HepG2 (cell line): ENCODE measurements at regions not wholly inside any gene's neighbourhood (a gene's known extent, or its start where the extent isn't known, plus 50 kb on each side); places are given as distances from the start of the nearest gene placed in this dataset.

Experiments used
- ATAC-seq: fragments of 200-7000 bp; cut with Tn5 transposase; 3 replicates; pipeline ENCODE4 v1.9.1; 2020; ENCODE audit warnings: mild to moderate bottlenecking, moderate library complexity
- BruUV-seq: library from RNA; stranded (reverse); fragments of 400-500 nt; replicated peaks from 2 replicates; lab custom pipeline; 2021; lab: Mats Ljungman, UMichigan
- CTCF ChIA-PET: fragments of 300-600 bp; formaldehyde crosslinking; extraction: SDS; loops from one replicate; lab custom pipeline; 2021; ENCODE audit warnings: low total read pairs, inconsistent platforms, low intra/inter-chr PET ratio; lab: Yijun Ruan, JAX
- POLR2A ChIA-PET: fragments of 350-600 bp; sonication (Branson Sonifier 250); formaldehyde crosslinking; loops from one replicate; lab custom pipeline; 2020; ENCODE audit warnings: antibody characterized with exemption, inconsistent platforms; lab: Yijun Ruan, JAX
- DNase-seq: peaks from one replicate; pipeline ENCODE4 v3.0.0-alpha.2; 2015; ENCODE audit warnings: low spot score
- FAIRE-seq: peaks from 3 replicates; lab custom pipeline; 2011; peaks lifted over from hg19 to GRCh38; lab: Jason Lieb, UNC
- H2AFZ ChIP-seq: one replicate; pipeline ENCODE4 v1.6.1; 2011; ENCODE audit warnings: low read length, inconsistent platforms
- H3K27ac ChIP-seq: fragments of 300-600 bp; 3 replicates; pipeline ENCODE4 v1.8.0; 2011; ENCODE audit warnings: mixed run types, mild to moderate bottlenecking, mixed read lengths, low read length, inconsistent platforms; ENCODE audit not compliant: insufficient read depth; ENCODE audit errors: extremely low read length
- H3K27me3 ChIP-seq, 2 experiments: fragments of 200-600 bp in 1 of 2; 2 replicates in 1 of 2; 3 replicates in 1 of 2; pipeline versions ENCODE4 v1.6.0 to v1.8.0; 2011; ENCODE audit warnings: low read length in 2 of 2, mild to moderate bottlenecking in 2 of 2, moderate library complexity in 2 of 2, inconsistent platforms in 1 of 2; ENCODE audit not compliant: insufficient read depth in 2 of 2, control insufficient read depth in 1 of 2
- H3K36me3 ChIP-seq, 2 experiments: fragments of 200-600 bp in 1 of 2; replicated peaks in 1 of 2; 2 replicates in 1 of 2; 3 replicates in 1 of 2; pipeline versions ENCODE4 v1.5.1 to v1.8.0; 2011; ENCODE audit warnings: low read length in 2 of 2, inconsistent platforms in 1 of 2; ENCODE audit not compliant: insufficient read depth in 2 of 2, control insufficient read depth in 1 of 2
- H3K4me1 ChIP-seq: 2 replicates; pipeline ENCODE4 v1.5.1; 2012; ENCODE audit warnings: low read length, inconsistent platforms; ENCODE audit not compliant: insufficient read depth
- H3K4me2 ChIP-seq: 2 replicates; pipeline ENCODE4 v1.6.0; 2011; ENCODE audit warnings: low read depth, low read length, inconsistent platforms
- H3K4me3 ChIP-seq, 3 experiments: fragments of 200-600 bp in 1 of 3; sonication (generic), shearing (Covaris generic) in 1 of 3; replicated peaks in 1 of 3; 2 replicates each; pipeline ENCODE4 v1.5.1; 2011 to 2016; ENCODE audit warnings: low read length in 3 of 3, inconsistent platforms in 2 of 3, low read depth in 2 of 3, mild to moderate bottlenecking in 2 of 3, control low read depth in 1 of 3, mixed read lengths in 1 of 3; ENCODE audit not compliant: insufficient read depth in 1 of 3
- H3K79me2 ChIP-seq: one replicate; pipeline ENCODE4 v1.6.1; 2011; ENCODE audit warnings: low read length, inconsistent platforms; ENCODE audit not compliant: insufficient read depth
- H3K9ac ChIP-seq: 2 replicates; pipeline ENCODE4 v1.6.0; 2011; ENCODE audit warnings: mild to moderate bottlenecking, low read depth, low read length, inconsistent platforms; ENCODE audit not compliant: insufficient read depth
- H3K9me3 ChIP-seq: 2 replicates; pipeline ENCODE4 v1.5.1; 2012; ENCODE audit warnings: mild to moderate bottlenecking, low read length
- H4K20me1 ChIP-seq: 2 replicates; pipeline ENCODE4 v1.6.0; 2011; ENCODE audit warnings: inconsistent platforms, mild to moderate bottlenecking, low read length, moderate library complexity; ENCODE audit not compliant: insufficient read depth
- ARHGAP35 ChIP-seq: sonication (generic); formaldehyde crosslinking; IDR thresholded peaks from 2 replicates; pipeline ENCODE4 v1.9.0; 2022; ENCODE audit warnings: mild to moderate bottlenecking, inconsistent platforms, moderate library complexity, missing genetic modification reagents, borderline replicate concordance
- ATF1 ChIP-seq: IDR thresholded peaks from 2 replicates; pipeline ENCODE4 v1.6.1; 2016; ENCODE audit warnings: mild to moderate bottlenecking, control low read depth
- FOXA3 ChIP-seq: IDR thresholded peaks from 2 replicates; pipeline ENCODE4 v1.6.1; 2016; ENCODE audit warnings: missing genetic modification reagents, missing compliant biosample characterization
- KDM4B ChIP-seq: sonication (generic); formaldehyde crosslinking; IDR thresholded peaks from 2 replicates; pipeline ENCODE4 v1.4.0; 2020; ENCODE audit warnings: missing genetic modification reagents
- KLF12 ChIP-seq: sonication (generic); formaldehyde crosslinking; IDR thresholded peaks from 2 replicates; pipeline ENCODE4 v1.4.0; 2020; ENCODE audit warnings: missing genetic modification reagents, borderline replicate concordance
- MIER3 ChIP-seq: IDR thresholded peaks from 2 replicates; pipeline ENCODE4 v1.6.1; 2016; ENCODE audit warnings: missing compliant biosample characterization, borderline replicate concordance
- MTA3 ChIP-seq: sonication (generic); formaldehyde crosslinking; IDR thresholded peaks from 2 replicates; pipeline ENCODE4 v1.4.0; 2020; ENCODE audit warnings: missing genetic modification reagents
- TEF ChIP-seq: sonication (generic); formaldehyde crosslinking; IDR thresholded peaks from 2 replicates; pipeline ENCODE4 v1.5.0; 2020; ENCODE audit warnings: missing genetic modification reagents
- ZC3H4 ChIP-seq: sonication (generic); formaldehyde crosslinking; IDR thresholded peaks from 2 replicates; pipeline ENCODE4 v1.4.0; 2020; ENCODE audit warnings: missing genetic modification reagents, borderline replicate concordance
- ZGPAT ChIP-seq: IDR thresholded peaks from 2 replicates; pipeline ENCODE4 v1.6.1; 2016; ENCODE audit warnings: mild to moderate bottlenecking
- ZNF224 ChIP-seq: sonication (generic); formaldehyde crosslinking; IDR thresholded peaks from 2 replicates; pipeline ENCODE4 v1.5.0; 2020; ENCODE audit warnings: mild to moderate bottlenecking, missing genetic modification reagents
- ZNF691 ChIP-seq: sonication (generic); formaldehyde crosslinking; IDR thresholded peaks from 2 replicates; pipeline ENCODE4 v1.4.0; 2020; ENCODE audit warnings: missing genetic modification reagents, low read depth, mild to moderate bottlenecking, borderline replicate concordance
- ZNF788 ChIP-seq: sonication (generic); formaldehyde crosslinking; IDR thresholded peaks from 2 replicates; pipeline ENCODE4 v1.5.0; 2020; ENCODE audit warnings: mild to moderate bottlenecking, missing genetic modification reagents, borderline replicate concordance
- WGBS: methylation state at CpG from one replicate; pipeline ENCODE4 v1.1.6; 2017; ENCODE audit warnings: low lambda C conversion rate; 5-methylcytosine and 5-hydroxymethylcytosine counted together
- in situ Hi-C: cut with HindIII; loops from 2 replicates; pipeline ENCODE4 v1.10.0; 2017; ENCODE audit warnings: low pct_unique_long_range_greater_than_20kb; ENCODE audit not compliant: extremely low pct_ligation_motif_present
- intact Hi-C: fragments of 100-400 bp; cut with micrococcal nuclease; formaldehyde crosslinking; loops from one replicate; pipeline ENCODE4 v1.10.0; 2022; ENCODE audit not compliant: unreplicated experiment
- TF ChIP-seq, protein P1 (sequence below): sonication (generic); formaldehyde crosslinking; IDR thresholded peaks from 2 replicates; pipeline ENCODE4 v1.8.0; 2022; ENCODE audit warnings: mild to moderate bottlenecking, missing genetic modification reagents, moderate library complexity

DNA sequence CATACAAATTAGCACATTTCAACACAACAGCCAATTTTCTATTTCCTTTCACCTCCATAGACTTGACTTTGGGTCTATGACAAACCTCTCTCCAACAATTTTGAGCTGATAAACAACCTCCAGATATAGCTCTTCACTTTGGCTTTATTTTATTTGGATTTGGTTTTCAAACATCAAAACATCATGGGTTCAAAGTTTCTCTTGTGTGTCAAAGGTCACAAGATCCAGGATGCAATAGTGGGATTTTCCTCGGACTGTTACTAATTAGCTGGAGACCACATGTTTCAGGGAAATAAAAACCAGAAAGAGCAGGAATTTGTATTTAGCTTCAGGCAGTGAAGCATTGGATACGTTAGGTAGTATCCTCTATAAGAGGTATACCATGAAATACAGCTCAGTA lies 351.0 kb upstream of the SOX9 start:
- TF ChIP-seq MTA3 (CRISPR knock-in tag) (no peak), MIER3 (no peak)
- FAIRE-seq (no peak), ATAC-seq (no peak), DNase-seq (no peak)
- Histone ChIP-seq H3K36me3 (no peaks in the 10 kb centered on the region), H3K27ac (no peak overlapping the region), H3K79me2 (no peaks in the 10 kb centered on the region), H3K27me3 (no peaks in the 10 kb centered on the region), H2AFZ (no peak overlapping the region), H3K9me3 (no peaks in the 10 kb centered on the region), H3K4me3 (no peak overlapping the region), H3K4me2 (no peak overlapping the region), H3K9ac (no peak overlapping the region), H3K4me1 (peaks cover 4% of the 10 kb centered on the region; the same call in 1 of the 2 replicates), H4K20me1 (no peaks in the 10 kb centered on the region)
- CTCF ChIA-PET, result no interaction called here
- intact Hi-C loops (no loop called here), in situ Hi-C loops (loop anchor here (25.0 kb wide), 1 partner anchor 767 kb away; no protein-coding TSS in a partner anchor)
- no TSS peak for BruUV-seq
- WGBS, result 2% methylated on average over 2 of the region's 2 CpGs
- POLR2A ChIA-PET, result no interaction called here

DNA sequence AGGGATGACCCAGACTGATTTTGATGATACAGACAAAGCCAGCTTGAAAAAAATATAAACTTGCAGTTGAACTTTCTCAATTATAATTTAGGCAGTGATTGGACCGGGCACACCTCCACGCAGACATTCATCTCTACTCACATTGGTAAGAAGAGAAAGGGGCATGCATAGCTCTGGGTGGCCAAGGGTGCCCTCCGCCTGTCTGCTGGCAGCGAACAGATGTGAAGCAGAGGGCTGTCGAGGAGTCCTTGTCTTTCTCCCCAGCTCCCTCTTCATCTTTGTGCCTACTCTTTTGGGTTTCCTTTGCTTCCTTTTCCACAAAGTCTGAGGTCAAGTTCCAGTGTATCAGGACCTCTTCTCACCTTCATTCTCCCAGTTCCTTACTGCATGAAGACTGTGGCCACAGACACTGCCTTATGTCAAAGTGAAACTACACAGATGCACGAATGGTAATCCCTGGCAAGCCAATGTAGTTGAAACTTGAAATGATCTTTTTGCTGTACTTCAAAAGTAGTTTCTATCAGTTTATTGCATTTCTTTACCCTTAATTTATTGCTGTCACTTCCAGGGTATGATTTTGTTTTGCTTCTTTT lies 343.7 kb upstream of the SOX9 start:
- no TSS peak for BruUV-seq
- 43% methylated on average over 6 of the region's 6 CpGs for WGBS
- ChIA-PET POLR2A (no interaction called here), CTCF (no interaction called here)
- H3K79me2 ChIP-seq, result no peaks in the 10 kb centered on the region
- in situ Hi-C loops, result no loop called here
- H3K9ac ChIP-seq, result no peak overlapping the region
- no peaks in the 10 kb centered on the region for H3K27me3 ChIP-seq
- no peak overlapping the region for H3K4me3 ChIP-seq
- intact Hi-C loops, result no loop called here
- no peak for ATAC-seq
- no peaks in the 10 kb centered on the region for H4K20me1 ChIP-seq
- no peak overlapping the region for H3K27ac ChIP-seq
- DNase-seq, result no peak
- no peak for FAIRE-seq
- no peaks in the 10 kb centered on the region for H3K9me3 ChIP-seq
- H3K4me2 ChIP-seq, result no peak overlapping the region
- H2AFZ ChIP-seq, result no peak overlapping the region
- H3K4me1 ChIP-seq, result no peaks in the 10 kb centered on the region
- H3K36me3 ChIP-seq, result no peaks in the 10 kb centered on the region
- TF ChIP-seq ZNF788, result no peak
- no peak for TF ChIP-seq KDM4B (CRISPR knock-in tag)
- no peak for TF ChIP-seq ZNF224 (CRISPR knock-in tag)
- no peak for TF ChIP-seq TEF (CRISPR knock-in tag)
- TF ChIP-seq ZC3H4, result no peak
- TF ChIP-seq KLF12, result no peak
- TF ChIP-seq ARHGAP35 (CRISPR knock-in tag), result no peak
- TF ChIP-seq ZNF691 (CRISPR knock-in tag), result no peak
- TF ChIP-seq ZGPAT, result no peak
- TF ChIP-seq, protein P1, sequence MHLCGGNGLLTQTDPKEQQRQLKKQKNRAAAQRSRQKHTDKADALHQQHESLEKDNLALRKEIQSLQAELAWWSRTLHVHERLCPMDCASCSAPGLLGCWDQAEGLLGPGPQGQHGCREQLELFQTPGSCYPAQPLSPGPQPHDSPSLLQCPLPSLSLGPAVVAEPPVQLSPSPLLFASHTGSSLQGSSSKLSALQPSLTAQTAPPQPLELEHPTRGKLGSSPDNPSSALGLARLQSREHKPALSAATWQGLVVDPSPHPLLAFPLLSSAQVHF (CRISPR knock-in tag), result no peak
- no peak for TF ChIP-seq ATF1 (CRISPR knock-in tag)
- no peak for TF ChIP-seq FOXA3
- TF ChIP-seq MTA3 (CRISPR knock-in tag), result no peak
